Chondrocyte (in vitro differentiated cells): ENCODE measurements at regions not wholly inside any gene's neighbourhood (a gene's known extent, or its start where the extent isn't known, plus 50 kb on each side); places are given as distances from the start of the nearest gene placed in this dataset.

ENCODE experiments used
- DNase-seq: peaks from one replicate; pipeline ENCODE4 v3.0.0; 2021; ENCODE audit warnings: mixed read lengths, low spot score
- H3K27ac Mint-ChIP-seq: one replicate; pipeline ENCODE4 v1.8.0; 2021; ENCODE audit warnings: mild to moderate bottlenecking, moderate library complexity, mixed read lengths; ENCODE audit not compliant: unreplicated experiment
- H3K27me3 Mint-ChIP-seq: 2 replicates; pipeline ENCODE4 v1.8.0; 2021; ENCODE audit warnings: low read depth, mixed read lengths
- H3K36me3 Mint-ChIP-seq: 2 replicates; pipeline ENCODE4 v1.8.0; 2021; ENCODE audit warnings: low read depth, mixed read lengths
- H3K4me1 Mint-ChIP-seq: 2 replicates; pipeline ENCODE4 v1.8.0; 2021; ENCODE audit warnings: low read depth, mild to moderate bottlenecking, mixed read lengths
- H3K4me3 Mint-ChIP-seq: one replicate; pipeline ENCODE4 v1.8.0; 2021; ENCODE audit warnings: mild to moderate bottlenecking, moderate library complexity, mixed read lengths; ENCODE audit not compliant: unreplicated experiment
- H3K9me3 Mint-ChIP-seq: 2 replicates; pipeline ENCODE4 v1.8.0; 2021; ENCODE audit warnings: low read depth, mixed read lengths
- TF ChIP-seq, protein P1 (sequence below): fragments of 200-600 bp; sonication (generic); IDR thresholded peaks from 2 replicates; pipeline ENCODE4 v1.5.0; 2021; ENCODE audit warnings: antibody characterized with exemption, mild to moderate bottlenecking, moderate library complexity

DNA sequence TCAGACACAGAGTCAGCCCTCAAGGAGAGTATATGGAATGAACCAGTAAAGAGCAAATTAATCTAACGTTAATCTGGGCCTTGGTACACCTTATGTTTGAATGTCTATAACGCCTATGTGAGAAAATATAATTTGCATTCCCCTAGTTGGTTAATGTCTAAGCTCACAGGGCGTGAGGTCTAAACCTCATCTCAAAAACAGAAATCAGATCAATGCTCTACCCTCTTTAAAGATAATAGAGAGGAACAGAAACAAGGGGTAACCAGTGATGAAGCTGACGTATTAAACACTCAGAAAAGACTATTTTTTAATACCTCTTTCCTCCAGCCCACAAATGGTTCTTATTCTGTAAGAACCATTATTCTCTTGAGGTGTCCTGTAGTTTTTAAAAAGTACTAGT lies 369.2 kb upstream of the NOCT start:
- Mint-ChIP-seq H3K36me3 (no peaks in the 10 kb centered on the region), H3K9me3 (no peaks in the 10 kb centered on the region)

DNA sequence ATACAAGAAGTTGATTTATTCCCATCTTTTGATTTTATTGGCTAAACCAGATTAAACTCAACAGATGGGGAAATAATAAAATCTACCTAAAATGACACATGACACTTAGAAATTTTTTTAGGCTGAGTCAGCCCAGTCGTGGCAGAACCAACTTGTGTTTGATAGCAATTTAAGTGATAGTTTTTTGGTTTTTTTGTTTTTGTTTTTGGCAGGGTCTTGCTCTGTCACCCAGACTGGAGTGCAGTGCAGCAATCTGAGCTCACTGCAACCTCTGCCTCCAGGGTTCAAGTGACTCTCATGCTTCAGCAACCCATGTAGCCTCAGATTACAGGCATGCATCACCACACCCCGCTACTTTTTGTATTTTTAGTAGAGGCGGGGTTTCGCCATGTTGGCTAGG lies 370.3 kb upstream of the NOCT start:
- H3K9me3 Mint-ChIP-seq: no peaks in the 10 kb centered on the region
- H3K27ac Mint-ChIP-seq: no peak overlapping the region
- H3K36me3 Mint-ChIP-seq: no peaks in the 10 kb centered on the region
- H3K4me1 Mint-ChIP-seq: peaks cover 11% of the 10 kb centered on the region
- TF ChIP-seq, protein P1, sequence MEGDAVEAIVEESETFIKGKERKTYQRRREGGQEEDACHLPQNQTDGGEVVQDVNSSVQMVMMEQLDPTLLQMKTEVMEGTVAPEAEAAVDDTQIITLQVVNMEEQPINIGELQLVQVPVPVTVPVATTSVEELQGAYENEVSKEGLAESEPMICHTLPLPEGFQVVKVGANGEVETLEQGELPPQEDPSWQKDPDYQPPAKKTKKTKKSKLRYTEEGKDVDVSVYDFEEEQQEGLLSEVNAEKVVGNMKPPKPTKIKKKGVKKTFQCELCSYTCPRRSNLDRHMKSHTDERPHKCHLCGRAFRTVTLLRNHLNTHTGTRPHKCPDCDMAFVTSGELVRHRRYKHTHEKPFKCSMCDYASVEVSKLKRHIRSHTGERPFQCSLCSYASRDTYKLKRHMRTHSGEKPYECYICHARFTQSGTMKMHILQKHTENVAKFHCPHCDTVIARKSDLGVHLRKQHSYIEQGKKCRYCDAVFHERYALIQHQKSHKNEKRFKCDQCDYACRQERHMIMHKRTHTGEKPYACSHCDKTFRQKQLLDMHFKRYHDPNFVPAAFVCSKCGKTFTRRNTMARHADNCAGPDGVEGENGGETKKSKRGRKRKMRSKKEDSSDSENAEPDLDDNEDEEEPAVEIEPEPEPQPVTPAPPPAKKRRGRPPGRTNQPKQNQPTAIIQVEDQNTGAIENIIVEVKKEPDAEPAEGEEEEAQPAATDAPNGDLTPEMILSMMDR: no peak
- no peak overlapping the region for H3K4me3 Mint-ChIP-seq
- H3K27me3 Mint-ChIP-seq: no peaks in the 10 kb centered on the region
- no peak for DNase-seq

More for the DNA sequence above, 369.2 kb upstream of the NOCT start:
- H3K27me3 Mint-ChIP-seq: no peaks in the 10 kb centered on the region
- TF ChIP-seq, protein P1: no peak
- H3K4me3 Mint-ChIP-seq: no peak overlapping the region
- no peak for DNase-seq
- no peak overlapping the region for H3K27ac Mint-ChIP-seq
- H3K4me1 Mint-ChIP-seq: peaks cover 15% of the 10 kb centered on the region

DNA sequence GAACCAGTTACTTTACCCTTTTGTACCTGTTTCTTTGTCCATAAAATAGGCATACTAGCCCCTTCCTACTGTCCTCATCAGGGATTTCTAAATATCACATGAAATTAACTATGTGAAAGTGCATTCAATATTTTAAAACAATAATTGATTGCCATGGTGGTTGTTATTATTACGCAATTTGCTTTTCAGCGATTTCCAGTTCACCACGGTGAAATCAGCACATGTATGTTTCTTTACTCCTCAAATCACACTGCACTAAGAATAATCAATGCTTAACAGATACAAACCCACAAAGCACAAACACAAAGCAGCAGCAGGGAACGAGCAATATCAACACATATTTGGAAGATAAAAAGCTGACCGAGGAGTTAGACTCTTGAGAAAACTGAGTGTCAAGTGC lies 371.3 kb upstream of the NOCT start:
- no peak overlapping the region for H3K4me3 Mint-ChIP-seq
- no peak overlapping the region for H3K27ac Mint-ChIP-seq
- no peak for DNase-seq
- TF ChIP-seq, protein P1: no peak
- H3K9me3 Mint-ChIP-seq: no peaks in the 10 kb centered on the region
- H3K36me3 Mint-ChIP-seq: no peaks in the 10 kb centered on the region
- H3K4me1 Mint-ChIP-seq: peaks cover 17% of the 10 kb centered on the region
- no peaks in the 10 kb centered on the region for H3K27me3 Mint-ChIP-seq

DNA sequence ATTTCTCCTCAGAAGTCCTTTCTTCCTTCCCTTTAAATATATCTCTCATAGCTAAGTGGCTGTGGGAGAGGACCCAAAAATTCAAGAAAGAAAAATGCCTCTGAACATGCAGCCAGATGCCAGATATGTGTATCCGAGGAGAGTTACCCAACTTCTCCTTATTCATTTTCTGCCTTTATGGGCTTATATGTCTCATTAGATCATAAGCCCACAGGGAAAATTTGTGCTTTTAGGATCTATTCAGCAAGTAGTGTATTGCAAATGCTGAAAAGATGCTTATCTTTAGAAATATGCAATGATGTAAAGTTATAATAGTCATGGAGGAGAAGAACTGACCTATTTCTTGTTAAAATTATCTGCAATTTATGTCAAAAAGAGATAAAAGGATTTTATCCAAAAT lies 371.8 kb upstream of the NOCT start:
- no peak for DNase-seq
- Mint-ChIP-seq H3K27ac (no peak overlapping the region), H3K4me1 (peaks cover 22% of the 10 kb centered on the region), H3K9me3 (no peaks in the 10 kb centered on the region), H3K36me3 (no peaks in the 10 kb centered on the region), H3K27me3 (no peaks in the 10 kb centered on the region), H3K4me3 (no peak overlapping the region)
- TF ChIP-seq, protein P1: no peak

DNA sequence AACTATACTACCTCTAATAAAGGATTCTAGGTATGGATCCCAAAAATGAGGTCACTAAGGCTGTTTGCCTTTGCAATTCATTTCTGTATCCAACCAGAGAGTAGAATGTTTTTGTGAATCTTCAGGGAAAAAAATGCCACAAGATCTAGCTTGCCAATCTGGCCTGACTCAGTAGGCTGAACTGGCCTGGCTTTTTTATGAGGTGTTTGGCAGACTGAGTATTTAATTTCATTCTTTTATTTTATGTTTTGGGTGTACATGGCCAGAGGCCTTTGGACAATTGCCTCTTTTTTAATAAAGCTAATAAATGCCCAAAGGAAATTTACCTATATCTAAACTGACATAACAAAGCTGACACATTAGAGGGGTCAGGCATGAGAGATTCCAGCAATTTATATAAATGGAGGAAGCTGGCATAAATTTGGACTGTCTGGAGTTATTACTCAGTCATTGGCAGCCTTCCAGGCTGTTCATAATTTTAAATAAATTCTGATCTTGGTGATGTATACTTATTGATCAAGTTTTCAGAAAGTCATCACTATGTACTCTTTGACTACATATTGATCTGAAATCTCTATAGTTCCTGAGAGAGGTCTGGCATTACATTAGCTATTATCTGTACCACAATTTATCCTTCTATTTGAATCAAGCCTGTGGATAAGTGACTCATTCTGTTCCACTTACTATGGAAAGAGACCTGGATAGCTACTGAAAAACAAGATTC lies 376.4 kb upstream of the NOCT start:
- peaks cover 14% of the 10 kb centered on the region for H3K4me1 Mint-ChIP-seq

More for the DNA sequence above, 376.4 kb upstream of the NOCT start:
- Mint-ChIP-seq H3K9me3 (no peaks in the 10 kb centered on the region), H3K27ac (peak overlapping the region; percentile 64), H3K4me3 (no peak overlapping the region), H3K27me3 (no peaks in the 10 kb centered on the region), H3K36me3 (no peaks in the 10 kb centered on the region)
- DNase-seq: no peak
- TF ChIP-seq, protein P1: no peak
